SK-MEL-5 (cell line): ENCODE measurements at regions not wholly inside any gene's neighbourhood (a gene's known extent, or its start where the extent isn't known, plus 50 kb on each side); places are given as distances from the start of the nearest gene placed in this dataset.

Source experiments
- DNase-seq: peaks from one replicate; pipeline ENCODE4 v3.0.0-alpha.2; 2016; ENCODE audit warnings: low read depth, low spot score
- in situ Hi-C: cut with HindIII; loops from 2 replicates; pipeline ENCODE4 v1.10.0; 2016; ENCODE audit warnings: low sequenced_read_pairs, high pct_unique_total_duplicates, low pct_unique_long_range_greater_than_20kb

- in situ Hi-C loops, result no loop called here
These were observed 109.6 kb upstream of the IRX6 start for GRCh38 chr16:55214412-55214811.

DNA sequence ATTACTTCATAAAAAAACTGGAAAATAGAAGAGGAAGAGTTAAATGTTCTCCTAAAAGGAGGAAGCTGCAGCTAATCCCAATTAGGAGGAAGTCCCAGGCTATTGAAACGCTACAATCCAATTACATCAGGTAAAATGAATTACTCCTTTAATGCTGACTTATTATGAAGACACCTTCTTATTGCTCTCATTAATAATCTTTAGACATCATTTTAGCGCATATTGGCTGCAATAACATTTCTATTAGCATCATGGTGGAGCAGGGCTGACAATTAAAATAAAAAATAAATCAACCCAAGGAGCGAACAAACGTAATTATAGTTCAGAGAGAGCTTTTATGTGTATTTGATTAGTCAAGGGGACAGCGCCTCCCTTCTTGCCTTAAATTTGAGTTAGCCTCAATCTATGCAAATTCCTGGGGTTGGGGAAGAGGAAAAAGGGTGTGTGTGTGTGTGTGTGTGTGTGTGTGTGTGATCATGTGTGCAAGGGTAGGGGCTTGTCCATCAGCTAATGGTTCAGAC, 109.0 kb upstream of the IRX6 start:
- DNase-seq, result no peak
- in situ Hi-C loops, result no loop called here

More at GRCh38 chr16:55214412-55214811, 109.6 kb upstream of the IRX6 start:
- no peak for DNase-seq

DNA sequence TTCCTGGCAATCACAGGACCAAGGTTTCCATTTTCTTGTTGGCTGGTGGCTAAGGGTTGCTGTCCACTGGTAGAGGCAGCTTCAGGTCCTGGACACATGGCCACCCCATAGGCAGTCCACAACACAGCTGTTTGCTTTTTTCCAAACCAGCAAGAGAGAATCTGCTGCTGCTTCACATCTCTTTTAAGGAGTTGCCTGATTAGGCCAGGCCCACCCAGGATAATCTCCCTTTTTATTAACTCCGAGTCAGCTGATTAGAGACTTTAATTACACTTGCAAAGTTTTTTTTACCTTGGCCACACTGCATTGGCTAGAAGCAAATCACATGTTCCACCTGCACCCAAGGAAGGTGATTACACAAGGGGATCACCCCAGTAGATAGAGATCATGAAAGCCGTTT, 106.6 kb upstream of the IRX6 start:
- no peak for DNase-seq
- in situ Hi-C loops, result no loop called here

- no peak for DNase-seq
- in situ Hi-C loops, result no loop called here
These were observed 102.2 kb upstream of the IRX6 start for GRCh38 chr16:55221836-55222235.

DNA sequence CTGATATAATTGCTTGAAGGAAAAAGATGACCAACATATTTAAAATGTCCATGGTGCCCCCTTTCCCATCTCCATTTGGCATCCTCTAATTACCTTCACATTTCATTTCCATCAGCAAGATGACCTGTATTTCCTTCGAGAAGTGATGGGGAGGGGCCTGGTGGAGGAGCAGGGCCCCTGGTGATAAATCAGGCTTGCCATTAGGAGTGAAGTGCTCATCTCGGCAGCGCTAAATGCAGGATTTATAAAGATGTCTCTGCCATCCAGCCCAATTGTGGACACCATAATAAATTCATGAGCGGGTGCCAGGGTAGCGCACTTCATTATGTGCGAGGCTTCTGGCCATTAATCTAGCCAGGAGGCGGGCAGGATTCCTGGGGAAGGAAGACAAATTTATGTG, 101.5 kb upstream of the IRX6 start:
- in situ Hi-C loops, result no loop called here

DNA sequence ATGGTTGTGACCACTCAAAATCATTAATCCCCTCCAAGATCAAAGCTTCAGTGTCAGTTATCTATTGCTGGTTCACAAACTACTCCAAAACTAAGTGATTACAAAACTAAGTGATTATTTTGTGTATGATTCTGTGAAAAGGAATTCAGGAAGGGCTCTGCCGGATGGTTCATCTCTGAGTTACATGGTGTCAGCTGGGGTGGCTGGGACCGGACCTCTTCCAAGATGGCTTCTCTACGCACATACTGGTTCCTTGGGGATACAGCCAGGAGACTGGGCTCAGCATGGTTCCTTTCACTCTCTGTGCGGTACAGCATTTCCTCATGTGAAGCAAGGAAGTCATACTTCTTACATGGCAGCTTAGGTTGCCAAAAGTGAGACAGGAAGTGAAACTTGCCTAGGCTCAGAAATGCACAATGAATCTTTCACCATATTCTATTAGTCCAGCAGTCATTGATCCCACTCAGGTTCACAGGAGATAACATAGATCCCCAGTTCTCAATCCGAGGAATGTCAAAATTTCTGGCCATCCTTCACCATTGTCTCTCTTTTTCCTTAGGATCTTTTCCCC, 97.9 kb upstream of the IRX6 start:
- in situ Hi-C loops, result no loop called here
- no peak for DNase-seq

More for the DNA sequence above, 101.5 kb upstream of the IRX6 start:
- DNase-seq, result no peak

- DNase-seq, result no peak
- in situ Hi-C loops, result no loop called here
These were observed 91.2 kb upstream of the IRX6 start for GRCh38 chr16:55232822-55233221.

DNA sequence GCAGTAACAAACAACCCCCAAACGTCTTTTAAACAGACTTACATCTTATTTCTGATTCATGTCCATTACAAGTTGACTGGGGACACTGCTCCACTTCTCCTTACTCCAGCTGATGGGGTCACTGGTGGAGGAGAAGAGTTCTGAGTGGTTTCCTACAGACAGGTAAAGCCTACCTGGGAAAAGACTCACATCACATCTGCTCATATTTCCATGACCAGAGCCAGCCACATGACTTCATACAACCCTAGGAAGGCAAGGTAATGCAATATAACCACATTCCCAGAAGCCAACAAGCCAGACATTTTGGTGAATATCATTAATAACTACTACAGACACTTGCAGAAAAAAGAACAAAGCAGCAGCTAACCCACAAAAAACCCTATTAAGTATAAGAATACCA, 90.5 kb upstream of the IRX6 start:
- DNase-seq, result no peak
- in situ Hi-C loops, result no loop called here

DNA sequence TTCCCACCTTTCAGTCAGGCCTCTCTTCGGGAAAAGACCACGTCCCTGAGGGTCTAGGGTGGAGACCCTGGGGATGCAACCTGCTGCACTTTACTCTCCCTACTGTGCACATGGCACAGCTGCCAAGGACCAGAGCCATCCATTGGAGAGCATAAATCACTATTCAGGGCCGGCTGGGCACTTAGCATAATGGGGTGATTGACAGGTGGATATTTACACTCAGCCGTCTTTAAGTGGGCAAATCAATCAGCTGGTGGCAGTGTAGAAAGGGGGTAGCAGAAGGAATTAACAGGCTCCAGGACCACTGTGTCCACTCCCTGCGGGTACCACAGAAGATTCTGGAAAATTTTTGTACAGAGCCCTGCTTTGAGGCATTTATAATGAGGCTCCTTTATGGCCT, 87.3 kb upstream of the IRX6 start:
- in situ Hi-C loops, result no loop called here
- no peak for DNase-seq

GRCh38 chr16:55239723-55240122, 84.3 kb upstream of the IRX6 start:
- in situ Hi-C loops, result no loop called here
- DNase-seq, result no peak

DNA sequence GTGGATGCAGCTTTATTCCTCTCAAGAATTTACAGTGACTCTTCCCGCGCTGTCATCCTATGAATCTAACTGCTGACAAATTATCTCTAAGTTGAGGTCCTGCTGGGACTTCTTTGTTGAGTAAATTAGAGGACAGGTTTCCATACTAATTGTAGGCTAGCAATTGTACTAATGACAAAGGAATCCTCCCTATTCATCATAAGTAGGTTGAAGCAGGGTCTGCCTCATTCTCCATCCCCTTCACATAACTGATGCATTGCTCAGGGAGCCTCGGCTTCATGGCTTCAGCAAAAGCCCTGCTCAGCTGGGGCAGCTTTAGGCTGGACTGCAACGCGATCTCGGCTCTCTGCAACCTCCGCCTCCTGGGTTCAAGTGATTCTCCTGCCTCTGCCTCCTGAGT, 83.1 kb upstream of the IRX6 start:
- DNase-seq, result no peak
- in situ Hi-C loops, result no loop called here

- in situ Hi-C loops, result no loop called here
- peak; percentile 15 for DNase-seq
These were observed 81.3 kb upstream of the IRX6 start for GRCh38 chr16:55242667-55243066.

- in situ Hi-C loops, result no loop called here
- DNase-seq, result peak; percentile 10
These were observed 75.9 kb upstream of the IRX6 start for GRCh38 chr16:55248058-55248457.

DNA sequence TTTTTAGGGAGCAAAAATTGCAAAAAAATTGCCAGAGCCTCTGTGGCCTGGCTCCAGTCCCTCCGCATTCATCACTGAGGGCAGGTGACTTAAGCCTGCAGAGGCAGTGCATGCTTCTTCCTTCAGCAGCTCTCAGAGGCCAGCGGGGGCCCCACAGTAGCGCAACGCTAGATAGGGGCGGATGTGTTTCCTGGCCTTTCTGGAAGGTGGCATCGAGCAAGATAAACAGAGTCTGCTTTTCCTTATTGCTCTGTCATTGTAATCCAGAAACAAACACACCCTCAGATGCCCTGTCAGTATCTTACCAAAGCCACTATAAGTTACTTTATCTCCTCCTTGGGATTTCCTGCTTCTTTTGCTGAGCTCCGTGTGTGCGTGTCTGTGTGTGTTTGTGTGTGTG, 75.5 kb upstream of the IRX6 start:
- no peak for DNase-seq
- in situ Hi-C loops, result no loop called here

GRCh38 chr16:55249361-55249760, 74.6 kb upstream of the IRX6 start:
- in situ Hi-C loops, result no loop called here
- no peak for DNase-seq

- in situ Hi-C loops, result no loop called here
- DNase-seq, result no peak
These were observed 74.1 kb upstream of the IRX6 start for GRCh38 chr16:55249936-55250335.

- no peak for DNase-seq
- in situ Hi-C loops, result no loop called here
These were observed 73.3 kb upstream of the IRX6 start for GRCh38 chr16:55250701-55251100.

DNA sequence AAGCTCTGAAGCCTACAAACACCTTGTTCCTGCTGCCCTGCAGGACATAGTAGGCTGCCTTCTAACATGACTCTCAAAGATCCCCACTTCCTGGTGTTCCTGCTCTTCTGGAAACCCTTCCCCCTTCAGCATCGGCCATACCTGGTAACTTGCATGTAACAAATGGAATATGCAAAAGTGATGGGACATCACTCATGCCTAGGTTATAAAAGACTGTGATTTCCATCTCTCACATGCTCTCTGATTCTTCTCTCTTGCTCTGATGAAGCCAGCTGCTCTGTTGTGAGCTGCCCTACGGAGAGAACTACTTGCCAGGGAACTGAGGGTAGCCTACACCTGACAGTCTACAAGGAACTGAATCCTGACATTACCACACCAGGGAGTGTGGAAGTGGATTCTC, 72.9 kb upstream of the IRX6 start:
- no peak for DNase-seq
- in situ Hi-C loops, result no loop called here

GRCh38 chr16:55252577-55252976, 71.4 kb upstream of the IRX6 start:
- in situ Hi-C loops, result no loop called here

GRCh38 chr16:55253987-55254386, 70.0 kb upstream of the IRX6 start:
- in situ Hi-C loops, result no loop called here
- DNase-seq, result no peak

More at GRCh38 chr16:55252577-55252976, 71.4 kb upstream of the IRX6 start:
- no peak for DNase-seq
